ENCODE measurements at regions not wholly inside any gene's neighbourhood (a gene's known extent, or its start where the extent isn't known, plus 50 kb on each side); places are given as distances from the start of the nearest gene placed in this dataset.

- Histone ChIP-seq H2AFZ (ENCODE audit: low read length) (no peak overlapping the region), H3K9me2 (ENCODE audit: low read depth, low read length) (no peaks in the 10 kb centered on the region), H4K20me1 (ENCODE audit: insufficient read depth, low read length) (no peaks in the 10 kb centered on the region), H3K36me3 (ENCODE audit: insufficient read depth, low read length) (no peaks in the 10 kb centered on the region), H3K79me2 (ENCODE audit: insufficient read depth, low read length) (no peaks in the 10 kb centered on the region), H3F3A (ENCODE audit: insufficient read depth, low read length) (no peaks in the 10 kb centered on the region), H3K27me3 (ENCODE audit: insufficient read depth, low read length) (no peaks in the 10 kb centered on the region), H3K9me3 (ENCODE audit: low read length) (no peaks in the 10 kb centered on the region), H3K9ac (ENCODE audit: low read length) (no peak overlapping the region), H3K4me2 (ENCODE audit: low read length) (no peak overlapping the region), H3K4me3 (ENCODE audit: low read depth, low read length, poor library complexity, severe bottlenecking) (no peak overlapping the region), H3K27ac (ENCODE audit: low read depth, low read length, poor library complexity, severe bottlenecking) (no peak overlapping the region), H3K4me1 (ENCODE audit: insufficient read depth, low read length, severe bottlenecking) (no peaks in the 10 kb centered on the region)
- TF ChIP-seq, protein P1, sequence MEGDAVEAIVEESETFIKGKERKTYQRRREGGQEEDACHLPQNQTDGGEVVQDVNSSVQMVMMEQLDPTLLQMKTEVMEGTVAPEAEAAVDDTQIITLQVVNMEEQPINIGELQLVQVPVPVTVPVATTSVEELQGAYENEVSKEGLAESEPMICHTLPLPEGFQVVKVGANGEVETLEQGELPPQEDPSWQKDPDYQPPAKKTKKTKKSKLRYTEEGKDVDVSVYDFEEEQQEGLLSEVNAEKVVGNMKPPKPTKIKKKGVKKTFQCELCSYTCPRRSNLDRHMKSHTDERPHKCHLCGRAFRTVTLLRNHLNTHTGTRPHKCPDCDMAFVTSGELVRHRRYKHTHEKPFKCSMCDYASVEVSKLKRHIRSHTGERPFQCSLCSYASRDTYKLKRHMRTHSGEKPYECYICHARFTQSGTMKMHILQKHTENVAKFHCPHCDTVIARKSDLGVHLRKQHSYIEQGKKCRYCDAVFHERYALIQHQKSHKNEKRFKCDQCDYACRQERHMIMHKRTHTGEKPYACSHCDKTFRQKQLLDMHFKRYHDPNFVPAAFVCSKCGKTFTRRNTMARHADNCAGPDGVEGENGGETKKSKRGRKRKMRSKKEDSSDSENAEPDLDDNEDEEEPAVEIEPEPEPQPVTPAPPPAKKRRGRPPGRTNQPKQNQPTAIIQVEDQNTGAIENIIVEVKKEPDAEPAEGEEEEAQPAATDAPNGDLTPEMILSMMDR (IDR thresholded peaks at IDR 0.05; ENCODE audit: low read length): no peak
- TF ChIP-seq EZH2 (IDR thresholded peaks at IDR 0.05; ENCODE audit: borderline replicate concordance, low read length): no peak
Measured at GRCh38 chr4:29726938-29727337, 993.2 kb upstream of the PCDH7 start.

GRCh38 chr4:29734343-29735213 lies 985.6 kb upstream of the PCDH7 start:
- Histone ChIP-seq H3K36me3 (ENCODE audit: insufficient read depth, low read length) (no peaks in the 10 kb centered on the region), H3K27me3 (ENCODE audit: insufficient read depth, low read length) (no peaks in the 10 kb centered on the region), H3K4me3 (ENCODE audit: low read depth, low read length, poor library complexity, severe bottlenecking) (no peak overlapping the region), H3K79me2 (ENCODE audit: insufficient read depth, low read length) (no peaks in the 10 kb centered on the region), H4K20me1 (ENCODE audit: insufficient read depth, low read length) (no peaks in the 10 kb centered on the region), H3K4me1 (ENCODE audit: insufficient read depth, low read length, severe bottlenecking) (no peaks in the 10 kb centered on the region), H3K27ac (ENCODE audit: low read depth, low read length, poor library complexity, severe bottlenecking) (no peak overlapping the region), H3K4me2 (ENCODE audit: low read length) (no peak overlapping the region), H3F3A (ENCODE audit: insufficient read depth, low read length) (no peaks in the 10 kb centered on the region), H3K9me3 (ENCODE audit: low read length) (no peaks in the 10 kb centered on the region), H3K9ac (ENCODE audit: low read length) (no peak overlapping the region), H2AFZ (ENCODE audit: low read length) (no peak overlapping the region), H3K9me2 (ENCODE audit: low read depth, low read length) (no peaks in the 10 kb centered on the region)
- TF ChIP-seq EZH2 (IDR thresholded peaks at IDR 0.05; ENCODE audit: borderline replicate concordance, low read length): no peak
- TF ChIP-seq, protein P1 (IDR thresholded peaks at IDR 0.05; ENCODE audit: low read length): no peak

DNA sequence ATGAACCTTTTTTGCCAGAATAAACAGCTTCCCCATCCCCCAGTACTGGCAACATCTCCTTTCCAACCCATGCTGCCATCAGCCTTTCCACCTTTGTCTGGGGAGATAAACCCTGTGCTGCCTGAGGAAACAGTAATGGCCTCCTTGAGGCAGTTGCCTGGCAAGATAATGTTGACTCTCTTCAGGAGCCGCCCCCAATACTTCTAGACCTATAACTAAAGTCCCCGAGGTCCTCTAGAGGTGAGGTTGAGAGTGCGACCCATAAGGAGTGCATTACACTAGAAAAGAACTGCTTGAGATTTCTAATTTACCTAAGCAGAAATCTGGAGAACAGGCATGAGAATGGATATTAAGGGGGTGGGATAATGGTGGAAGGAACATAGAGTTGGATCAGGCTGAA lies 963.2 kb upstream of the PCDH7 start:
- TF ChIP-seq, protein P1 (IDR thresholded peaks at IDR 0.05; ENCODE audit: low read length): no peak
- no peak for TF ChIP-seq EZH2 (IDR thresholded peaks at IDR 0.05; ENCODE audit: borderline replicate concordance, low read length)
- Histone ChIP-seq H4K20me1 (ENCODE audit: insufficient read depth, low read length) (no peaks in the 10 kb centered on the region), H3K36me3 (ENCODE audit: insufficient read depth, low read length) (no peaks in the 10 kb centered on the region), H3K4me3 (ENCODE audit: low read depth, low read length, poor library complexity, severe bottlenecking) (no peak overlapping the region), H3K4me1 (ENCODE audit: insufficient read depth, low read length, severe bottlenecking) (no peaks in the 10 kb centered on the region), H3K9me3 (ENCODE audit: low read length) (no peaks in the 10 kb centered on the region), H3K9me2 (ENCODE audit: low read depth, low read length) (no peaks in the 10 kb centered on the region), H3K9ac (ENCODE audit: low read length) (no peak overlapping the region), H3F3A (ENCODE audit: insufficient read depth, low read length) (no peaks in the 10 kb centered on the region), H2AFZ (ENCODE audit: low read length) (no peak overlapping the region), H3K27ac (ENCODE audit: low read depth, low read length, poor library complexity, severe bottlenecking) (no peak overlapping the region), H3K79me2 (ENCODE audit: insufficient read depth, low read length) (no peaks in the 10 kb centered on the region), H3K27me3 (ENCODE audit: insufficient read depth, low read length) (no peaks in the 10 kb centered on the region), H3K4me2 (ENCODE audit: low read length) (no peak overlapping the region)
